Colon (tissue), 2 donors: ENCODE measurements at regions not wholly inside any gene's neighbourhood (a gene's known extent, or its start where the extent isn't known, plus 50 kb on each side); places are given as distances from the start of the nearest gene placed in this dataset.
"Not testable (repeated sequence)": the region's sequence is repeated elsewhere in the genome, so short reads cannot be mapped to it uniquely, and the experiment has no call there.

Source experiments
- FAIRE-seq: peaks from 2 replicates; lab custom pipeline; 2012; peaks lifted over from hg19 to GRCh38; lab: Jason Lieb, UNC
- donor health status: control.
- donor health status: control.

DNA sequence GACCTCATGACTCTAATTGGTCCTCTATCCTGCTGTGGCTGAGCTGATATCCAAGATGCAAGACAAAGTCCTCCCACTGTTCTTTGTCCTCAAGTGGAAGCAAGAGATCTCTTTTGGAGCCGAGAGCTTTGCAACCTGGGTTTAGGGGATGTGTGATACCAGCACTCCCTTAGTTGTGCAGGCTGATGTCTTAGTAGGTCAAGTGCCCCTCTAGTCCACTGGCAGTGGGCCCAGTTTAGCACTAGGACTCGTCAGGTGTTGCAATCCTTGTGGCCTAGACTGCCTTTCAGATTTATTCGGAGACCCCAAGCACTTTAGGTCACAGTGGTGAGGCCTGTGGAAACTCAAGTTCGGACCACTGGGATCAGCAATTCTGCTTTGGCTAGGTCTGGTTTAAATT, 64.0 kb downstream of the GPRASP3 start:
- no peak for FAIRE-seq

DNA sequence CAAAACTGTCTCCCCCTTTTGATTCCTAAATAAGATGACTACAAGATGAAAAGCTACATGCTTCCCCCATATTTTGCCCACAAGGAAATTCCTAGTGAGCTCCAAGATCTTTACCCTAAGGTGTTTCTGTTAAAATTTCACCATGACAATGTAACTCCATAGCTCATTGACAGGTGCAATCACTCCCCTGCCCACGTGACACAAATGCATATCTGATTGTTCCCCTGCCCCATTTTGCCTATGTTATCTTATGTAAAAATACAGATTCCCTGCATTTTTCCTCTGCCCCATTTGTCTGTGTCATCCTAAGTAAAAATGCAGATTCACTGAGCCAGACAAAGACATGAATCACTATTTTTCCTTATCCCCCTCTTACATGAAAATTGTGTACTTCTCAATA, 66.7 kb downstream of the GPRASP3 start:
- FAIRE-seq, result no peak

DNA sequence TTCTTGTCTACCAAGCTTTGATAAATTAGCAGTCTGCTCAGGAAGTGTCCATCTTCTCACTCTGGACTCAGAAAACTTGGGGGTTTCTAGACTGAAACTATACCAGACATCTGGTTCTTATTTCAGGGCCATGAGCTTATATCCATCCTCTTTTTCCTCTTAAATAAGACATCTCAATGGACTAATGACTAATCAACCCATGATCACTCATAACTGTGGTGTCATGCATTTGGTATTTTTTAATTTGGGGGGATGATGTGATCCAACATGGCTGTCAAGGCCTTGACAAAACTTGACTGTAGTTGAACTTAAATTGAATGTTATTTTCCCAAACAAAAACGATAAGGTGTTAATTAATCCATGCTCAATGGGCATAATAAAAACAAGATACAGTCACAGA, 87.8 kb downstream of the GPRASP3 start:
- no peak for FAIRE-seq

DNA sequence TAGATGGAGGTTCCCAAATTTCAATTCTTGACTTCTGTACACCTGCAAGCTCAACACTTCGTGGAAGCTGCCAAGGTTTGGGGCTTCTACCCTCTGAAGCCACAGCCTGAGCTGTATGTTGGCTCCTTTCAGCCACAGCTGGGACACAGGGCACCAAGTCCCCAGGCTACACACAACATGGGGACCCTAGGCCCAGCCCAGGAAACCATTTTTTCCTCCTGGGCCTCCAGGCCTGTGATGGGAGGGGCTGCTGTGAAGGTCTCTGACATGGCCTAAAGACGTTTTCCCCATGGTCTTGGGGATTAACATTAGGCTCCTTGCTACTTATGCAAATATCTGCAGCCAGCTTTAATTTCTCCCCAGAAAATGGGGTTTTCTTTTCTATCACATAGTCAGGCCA, 97.7 kb downstream of the GPRASP3 start:
- not testable (repeated sequence) for FAIRE-seq

DNA sequence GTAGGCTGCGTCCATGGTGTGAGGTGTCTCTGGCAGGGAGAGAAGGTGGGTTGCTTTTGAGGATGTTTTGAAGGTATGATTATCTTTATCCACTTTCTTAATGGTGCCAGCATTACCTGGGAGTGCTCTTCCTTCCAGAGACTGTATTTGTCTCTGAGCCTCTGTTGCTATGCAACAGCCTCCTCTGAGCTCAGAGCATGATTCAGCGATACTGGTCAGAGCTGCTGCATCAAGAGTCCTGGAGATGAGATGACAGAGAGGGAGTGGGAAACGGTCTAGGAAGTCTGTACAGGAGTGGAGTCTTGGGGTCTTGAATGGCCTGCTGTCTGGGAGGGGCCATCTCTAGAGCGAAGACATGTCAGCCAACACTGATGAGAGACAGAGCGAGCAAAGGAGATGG, 104.4 kb upstream of the RAB40AL start:
- no peak for FAIRE-seq

DNA sequence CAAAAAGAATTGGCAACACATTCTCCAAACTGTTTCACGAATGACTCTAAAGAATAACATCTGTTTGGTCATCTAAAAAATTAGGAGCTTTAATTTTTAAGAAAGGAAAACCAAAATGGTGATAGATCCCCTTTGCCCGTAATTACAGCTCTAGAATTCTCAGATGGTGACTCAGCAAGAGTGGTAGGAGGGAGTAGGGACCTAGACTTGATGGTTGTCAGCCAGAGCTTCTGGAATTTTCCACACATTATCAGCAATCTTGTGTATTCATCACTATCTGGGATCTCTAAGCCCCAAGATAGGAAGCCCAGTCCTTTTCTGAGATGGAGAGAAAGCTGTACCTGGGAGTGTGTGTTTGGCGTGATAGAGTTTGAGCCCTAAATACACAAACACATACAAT, 103.9 kb upstream of the RAB40AL start:
- no peak for FAIRE-seq

DNA sequence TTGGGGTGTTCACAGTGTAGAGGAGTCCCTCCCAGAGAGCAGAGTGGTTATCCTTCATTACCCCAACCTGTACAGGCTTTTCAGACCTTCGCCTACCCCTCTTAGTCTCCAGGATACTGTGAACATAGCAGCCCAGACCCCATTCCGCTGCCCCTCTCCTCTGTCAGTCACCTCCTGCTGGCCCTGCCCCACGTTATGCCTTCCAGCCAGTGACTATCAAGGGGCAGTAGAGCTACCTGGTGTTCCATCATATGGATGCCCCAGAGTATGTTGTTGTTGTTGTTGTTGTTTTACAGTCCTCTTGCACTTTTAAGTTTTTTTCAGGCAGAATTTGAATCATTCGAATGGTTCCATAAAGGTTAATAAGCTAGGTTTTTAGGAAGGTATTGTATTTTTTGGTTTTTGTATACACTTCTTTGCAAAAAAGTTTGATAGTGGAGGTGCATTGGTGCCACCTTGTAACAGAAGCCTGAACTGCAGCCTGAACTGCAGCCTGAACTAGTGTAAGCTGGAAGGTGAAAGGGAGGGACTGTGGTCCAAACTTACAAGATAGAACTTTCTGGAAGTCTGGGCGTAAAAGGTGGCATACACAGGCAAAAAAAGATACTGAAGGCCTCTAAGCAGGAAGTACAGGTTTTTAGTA, 101.4 kb upstream of the RAB40AL start:
- FAIRE-seq, result peak; percentile 31

DNA sequence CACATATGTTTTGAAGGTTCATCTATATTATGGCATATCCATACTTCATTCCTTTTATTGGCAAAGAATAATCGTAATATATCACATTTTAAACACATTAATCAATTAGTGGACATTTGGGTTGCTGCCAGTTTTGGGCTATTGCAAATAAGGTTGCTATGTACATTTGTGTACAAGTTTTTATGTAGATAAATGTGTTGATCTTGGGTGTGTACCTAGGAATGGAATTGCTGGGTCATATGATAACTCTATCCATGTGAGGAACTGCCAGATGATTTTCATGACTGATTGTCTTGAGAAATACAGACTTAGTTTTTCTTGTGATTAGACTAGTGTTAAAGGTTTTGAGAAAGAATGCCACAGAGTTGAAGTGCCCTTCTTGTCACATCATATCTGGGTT, 99.2 kb upstream of the RAB40AL start:
- FAIRE-seq, result no peak

DNA sequence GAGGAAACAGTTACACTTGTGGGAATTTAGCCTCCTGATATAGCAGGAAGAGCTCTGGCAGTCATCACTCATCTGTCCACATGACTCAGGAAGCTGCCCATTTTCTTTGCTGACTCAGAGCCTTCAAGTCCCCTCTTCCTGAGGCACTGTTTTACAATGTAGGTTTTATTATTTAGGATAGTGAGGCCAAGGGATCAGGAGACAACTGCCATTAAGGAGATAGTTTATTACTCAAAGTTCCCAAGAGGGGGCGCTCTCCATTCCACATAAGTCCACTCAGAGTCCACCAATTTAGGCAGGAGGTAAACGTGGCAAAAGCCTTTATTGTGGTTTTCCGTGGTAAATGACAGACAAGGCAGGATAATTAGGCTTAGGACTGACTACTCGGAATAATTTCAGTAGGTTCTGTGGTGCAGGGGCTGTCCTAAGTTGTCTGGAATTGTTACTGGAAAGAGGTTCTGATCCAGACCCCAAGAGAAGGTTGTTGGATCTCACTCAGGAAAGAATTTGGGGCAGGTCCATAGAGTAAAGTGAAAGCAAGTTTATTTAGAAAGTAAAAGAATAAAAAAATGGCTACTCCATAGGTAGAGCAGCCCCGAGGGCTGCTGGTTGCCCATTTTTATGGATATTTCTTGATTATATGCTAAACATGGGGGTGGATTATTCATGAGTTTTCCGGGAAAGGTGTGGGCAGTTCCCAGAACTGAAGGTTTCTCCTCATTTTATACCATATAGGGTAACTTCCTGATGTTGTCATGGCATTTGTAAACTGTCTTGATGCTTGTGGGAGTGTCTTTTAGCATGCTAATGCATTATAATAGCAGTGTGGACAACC, 96.0 kb upstream of the RAB40AL start:
- FAIRE-seq, result no peak

DNA sequence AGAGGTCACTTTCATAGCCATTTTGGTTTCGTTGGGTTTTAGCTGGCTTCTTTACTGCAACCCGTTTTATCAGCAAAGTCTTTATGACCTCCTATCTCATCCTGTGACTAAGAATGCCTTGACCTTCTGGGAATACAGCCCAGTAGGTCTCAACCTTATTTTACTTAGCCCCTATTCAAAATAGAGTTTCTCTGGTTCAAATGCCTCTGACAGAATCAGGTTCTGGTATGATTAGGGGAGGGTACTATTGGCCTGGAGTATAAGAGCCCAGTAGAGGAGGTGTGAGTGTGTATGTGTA, 95.4 kb upstream of the RAB40AL start:
- FAIRE-seq, result no peak

DNA sequence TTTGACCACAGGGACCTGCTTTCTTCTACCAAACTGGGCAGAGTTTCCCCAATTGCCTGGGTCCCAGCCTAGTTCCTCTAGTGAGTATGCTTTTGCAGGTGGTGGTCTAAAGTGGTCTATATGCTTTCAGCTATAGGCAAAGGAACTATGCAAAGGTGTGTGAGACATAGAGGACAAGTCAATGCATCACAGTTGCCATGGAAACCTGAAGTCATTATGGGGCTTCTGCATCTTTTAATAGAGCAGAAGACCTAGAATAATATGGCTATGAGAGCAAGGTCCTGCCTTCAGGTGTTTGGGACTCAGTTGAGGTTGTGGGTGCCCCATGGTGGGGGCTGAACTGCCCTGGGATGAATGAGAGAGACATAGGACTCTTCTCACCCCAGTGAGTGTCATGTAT, 92.1 kb upstream of the RAB40AL start:
- no peak for FAIRE-seq

DNA sequence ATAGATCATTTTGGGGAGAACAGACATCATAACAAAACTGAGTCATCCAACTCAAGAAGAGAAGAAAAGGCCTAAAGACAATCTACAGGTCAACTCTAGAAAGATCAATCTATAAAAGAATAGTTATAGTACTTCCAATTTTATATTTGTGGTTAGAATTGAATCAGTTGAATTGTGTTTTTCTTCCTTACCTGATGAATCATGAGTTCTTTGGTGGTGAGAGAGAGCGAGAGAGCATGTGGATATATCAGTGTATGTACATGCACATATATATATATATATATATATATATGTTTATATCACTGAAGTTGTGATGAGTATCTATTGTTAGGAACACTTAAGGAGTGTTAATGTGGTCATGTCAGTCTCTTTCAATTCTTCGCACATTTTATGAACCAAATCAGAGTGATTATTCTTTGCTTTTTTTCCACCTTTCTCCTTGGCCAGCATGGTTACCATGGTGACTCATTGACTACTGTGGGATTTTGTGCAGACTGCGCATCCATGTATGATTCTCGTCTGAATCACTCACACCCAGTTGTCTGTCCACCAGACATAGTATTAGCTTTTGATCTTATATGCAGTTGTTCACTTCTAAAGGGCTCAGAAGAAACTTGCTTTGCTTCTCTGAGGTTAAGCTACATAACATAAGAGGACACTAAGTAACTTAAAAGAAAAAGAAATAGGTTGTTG, 90.4 kb upstream of the RAB40AL start:
- no peak for FAIRE-seq

DNA sequence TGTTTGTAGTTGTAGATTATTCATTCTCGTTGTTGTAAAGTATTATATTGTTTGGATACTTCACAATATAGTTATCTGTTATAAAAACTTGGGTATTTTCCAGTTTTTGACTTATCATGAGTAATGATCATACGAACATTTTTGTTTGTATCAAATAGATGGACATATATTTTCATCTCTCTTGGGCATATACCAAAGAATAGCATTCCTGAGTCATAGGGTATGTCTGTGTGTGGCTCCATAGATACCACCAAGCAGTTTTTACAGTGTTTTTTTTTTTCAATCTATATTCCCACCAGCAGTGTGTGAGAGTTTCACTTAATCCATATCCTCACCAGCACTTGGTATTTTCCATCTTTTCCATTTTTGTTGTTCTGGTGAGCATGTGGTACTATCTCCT, 89.7 kb upstream of the RAB40AL start:
- no peak for FAIRE-seq

DNA sequence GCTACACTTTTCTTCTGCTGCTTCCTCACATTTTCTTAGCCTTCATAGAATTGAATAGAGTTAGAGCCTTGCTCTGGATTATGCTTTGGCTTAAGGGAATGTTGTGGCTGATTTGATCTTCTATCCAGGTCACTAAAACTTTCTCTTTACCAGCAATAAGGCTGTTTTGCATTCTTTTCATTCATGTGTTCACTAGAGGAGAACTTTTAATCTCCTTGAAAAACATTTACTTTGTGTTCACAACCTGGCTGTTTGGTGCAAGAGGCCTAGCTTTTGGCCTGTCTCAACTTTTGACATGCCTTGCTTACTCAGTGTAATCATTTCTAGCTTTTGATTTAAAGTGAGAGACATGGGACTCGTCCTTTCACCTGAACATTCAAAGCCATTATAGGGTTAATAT, 87.7 kb upstream of the RAB40AL start:
- no peak for FAIRE-seq

DNA sequence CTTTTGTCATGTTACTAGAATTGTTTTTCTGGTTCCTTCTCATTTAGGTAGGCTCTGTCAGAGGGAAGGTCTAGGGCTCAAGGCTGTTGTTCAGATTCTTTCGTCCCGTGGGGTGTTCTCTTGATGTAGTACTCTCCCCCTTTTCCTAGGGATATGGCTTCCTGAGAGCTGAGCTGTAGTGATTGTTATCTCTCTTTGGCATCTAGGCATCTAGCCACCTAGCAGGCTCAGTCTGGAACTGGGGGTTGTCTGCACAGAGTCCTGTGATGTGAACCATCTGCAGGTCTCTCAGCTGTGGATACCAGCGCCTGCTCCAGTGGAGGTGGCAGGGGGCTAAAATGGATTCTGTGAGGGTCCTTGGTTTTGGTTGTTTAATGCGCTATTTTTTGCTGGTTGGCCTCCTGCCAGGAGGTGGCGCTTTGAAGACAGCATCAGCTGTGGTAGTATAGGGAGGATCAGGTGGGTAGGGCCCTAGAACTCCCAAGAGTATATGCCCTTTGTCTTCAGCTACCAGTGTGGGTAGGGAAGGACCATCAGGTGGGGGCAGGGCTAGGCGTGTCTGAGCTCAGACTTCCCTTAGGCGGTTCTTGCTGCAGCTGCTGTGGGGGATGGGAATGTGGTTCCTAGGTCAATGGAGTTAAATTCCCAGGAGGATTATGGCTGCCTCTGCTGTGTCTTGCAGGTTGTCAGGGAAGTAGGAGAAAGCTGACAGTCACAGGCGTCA, 78.1 kb upstream of the RAB40AL start:
- not testable (repeated sequence) for FAIRE-seq

DNA sequence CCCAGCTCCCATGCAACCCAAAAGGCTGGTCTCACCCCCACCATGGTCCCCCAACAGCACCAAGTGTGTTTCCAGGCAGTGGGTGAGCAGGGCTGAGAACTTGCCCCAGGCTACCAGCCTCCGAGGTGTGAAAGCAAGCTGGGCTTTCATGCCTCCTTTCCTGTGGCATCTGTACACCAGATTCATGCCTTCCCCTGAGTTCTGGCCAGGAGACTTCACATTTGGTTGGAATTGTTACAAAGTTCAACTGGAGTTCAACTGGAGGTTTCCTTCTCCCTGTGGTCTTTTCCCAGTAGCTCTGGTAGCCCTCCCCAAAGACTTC, 77.6 kb upstream of the RAB40AL start:
- no peak for FAIRE-seq

DNA sequence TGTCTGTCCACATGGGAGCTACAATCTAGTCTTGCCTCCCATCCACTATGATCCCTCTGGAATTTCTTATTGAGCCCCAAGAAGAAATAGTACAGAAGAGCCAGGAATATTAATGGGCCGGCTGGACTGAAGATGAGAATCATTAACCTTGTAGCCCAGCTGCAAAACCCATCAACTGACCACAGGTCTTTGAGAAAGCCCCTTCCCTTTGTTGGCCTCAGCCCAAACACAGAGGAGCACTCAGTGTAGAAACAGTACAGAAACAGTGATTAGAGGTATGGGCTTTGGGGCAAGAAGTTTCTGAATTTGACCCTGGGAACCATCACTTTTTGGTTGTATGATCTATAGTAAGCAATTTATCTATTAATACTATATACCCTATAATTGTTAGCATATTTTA, 76.8 kb upstream of the RAB40AL start:
- FAIRE-seq, result no peak

DNA sequence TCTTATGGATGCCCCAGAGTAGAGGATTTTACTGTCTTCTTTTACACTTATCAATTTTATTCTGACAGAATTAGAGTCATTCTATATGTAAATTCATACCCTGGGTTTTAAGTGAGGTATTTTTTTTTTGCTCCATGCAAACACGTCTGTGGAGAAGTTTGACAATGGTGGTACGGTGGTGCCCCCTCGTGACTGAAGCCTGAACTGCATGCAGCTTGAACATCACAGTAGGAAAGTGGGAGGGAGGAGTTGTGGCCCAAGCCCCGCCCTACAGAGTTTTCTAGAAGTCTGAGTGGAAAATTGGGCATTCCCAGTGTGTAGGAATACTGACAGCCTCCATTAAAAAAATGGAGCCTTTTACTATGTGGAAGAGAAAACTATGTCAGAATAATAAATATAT, 73.3 kb upstream of the RAB40AL start:
- FAIRE-seq, result peak; percentile 41

DNA sequence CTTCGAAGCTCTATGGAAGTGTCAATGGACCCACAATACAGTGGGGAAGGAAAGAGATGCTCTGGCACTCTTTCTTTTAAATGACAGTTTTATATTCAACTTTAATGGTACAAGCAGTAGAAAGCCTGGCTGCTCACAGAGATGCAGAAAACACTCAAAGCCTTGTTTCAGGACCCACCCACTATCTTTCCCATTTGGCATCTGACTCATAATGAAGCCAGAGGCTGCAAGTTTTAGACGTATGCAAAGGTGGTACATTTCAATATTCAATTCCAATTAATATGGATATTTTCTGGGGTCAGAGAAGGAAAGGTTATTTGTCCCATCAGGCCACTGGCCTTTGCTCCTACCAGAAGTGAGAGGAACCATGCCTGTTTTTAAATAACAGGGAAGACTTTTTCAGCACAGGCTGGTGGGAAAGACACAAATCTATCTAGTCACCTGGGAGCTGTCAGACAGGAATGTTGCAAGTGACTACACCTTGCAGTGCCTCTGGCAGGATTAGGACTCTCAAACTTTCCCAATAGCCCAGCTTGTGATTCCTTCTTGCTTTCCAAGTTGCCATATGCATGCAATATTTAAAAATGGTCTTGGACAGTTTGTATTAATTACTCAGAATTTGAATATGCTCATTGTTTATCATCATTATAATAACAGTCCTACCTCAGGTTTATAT, 70.0 kb upstream of the RAB40AL start:
- no peak for FAIRE-seq

DNA sequence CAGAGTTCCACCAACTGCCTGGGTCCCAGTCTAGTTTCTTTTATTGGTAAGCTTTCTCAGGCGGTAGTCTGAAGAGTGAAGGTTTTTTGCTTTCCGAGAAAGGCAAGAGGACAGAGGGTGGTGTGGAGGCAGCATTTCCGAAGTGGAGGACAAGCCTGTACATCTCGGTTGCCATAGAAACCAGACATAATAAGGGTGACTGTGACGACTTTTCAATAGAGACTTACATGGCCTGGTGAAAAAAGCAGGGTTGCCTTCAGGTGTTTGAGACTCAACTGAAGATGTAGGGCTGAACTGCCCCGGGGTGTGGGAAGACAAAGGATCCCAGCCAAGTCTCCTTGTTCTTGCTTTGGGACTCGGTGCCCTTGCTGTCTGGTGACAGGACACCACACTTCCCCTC, 53.6 kb upstream of the RAB40AL start:
- FAIRE-seq, result no peak
